ENCODE measurements at regions not wholly inside any gene's neighbourhood (a gene's known extent, or its start where the extent isn't known, plus 50 kb on each side); places are given as distances from the start of the nearest gene placed in this dataset.

DNA sequence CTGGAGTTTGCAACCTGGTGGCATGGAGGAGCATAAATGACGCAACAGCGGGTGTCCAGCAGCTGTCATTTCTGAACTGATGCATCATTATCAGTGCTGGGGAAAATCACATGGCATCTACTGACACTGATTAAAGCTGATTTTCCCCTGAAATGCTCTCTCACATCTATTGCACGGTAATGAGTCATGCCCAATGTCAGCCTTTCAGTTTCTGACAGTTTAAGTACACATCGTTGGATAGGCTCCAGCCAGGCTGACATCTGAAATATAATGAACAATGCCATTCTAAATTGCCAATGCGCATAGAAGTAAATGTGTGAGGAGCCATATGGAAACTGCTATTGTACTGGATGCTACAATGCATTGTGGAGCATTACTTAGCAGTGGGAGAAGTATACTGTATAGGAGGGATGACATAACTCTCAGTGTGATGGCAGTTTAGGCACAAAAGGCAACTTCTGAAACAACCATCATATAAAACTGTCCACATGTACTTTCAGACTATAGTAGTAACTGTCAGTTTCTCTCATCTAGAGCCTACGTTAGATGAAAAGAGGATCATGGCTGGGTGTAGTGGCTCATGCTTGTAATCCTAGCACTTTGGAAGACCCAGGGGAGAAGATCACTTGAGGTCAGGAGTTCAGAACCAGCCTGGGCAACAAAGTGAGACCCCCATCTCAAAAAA lies 389.3 kb upstream of the DMAC1 start:
- DNase-seq: no peak

DNA sequence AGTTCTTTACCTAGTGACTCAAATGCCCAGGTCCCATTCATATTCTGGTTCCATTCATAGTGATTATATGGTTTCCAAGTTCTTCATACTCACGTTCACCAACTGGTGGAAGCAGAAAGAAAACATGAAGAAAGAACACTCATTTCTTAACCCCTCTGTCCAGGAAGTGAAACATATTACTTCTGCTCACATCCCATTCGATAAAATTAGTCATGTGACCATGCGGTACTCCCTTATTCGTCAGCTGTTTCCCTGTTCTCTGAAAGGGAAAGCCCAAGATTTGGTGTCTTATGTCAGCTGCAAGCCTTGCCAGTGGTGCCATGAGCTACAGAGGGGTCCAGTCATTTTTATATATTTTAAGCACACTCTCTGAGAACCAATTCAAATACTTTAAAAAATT lies 387.0 kb upstream of the DMAC1 start:
- no peak for DNase-seq

DNA sequence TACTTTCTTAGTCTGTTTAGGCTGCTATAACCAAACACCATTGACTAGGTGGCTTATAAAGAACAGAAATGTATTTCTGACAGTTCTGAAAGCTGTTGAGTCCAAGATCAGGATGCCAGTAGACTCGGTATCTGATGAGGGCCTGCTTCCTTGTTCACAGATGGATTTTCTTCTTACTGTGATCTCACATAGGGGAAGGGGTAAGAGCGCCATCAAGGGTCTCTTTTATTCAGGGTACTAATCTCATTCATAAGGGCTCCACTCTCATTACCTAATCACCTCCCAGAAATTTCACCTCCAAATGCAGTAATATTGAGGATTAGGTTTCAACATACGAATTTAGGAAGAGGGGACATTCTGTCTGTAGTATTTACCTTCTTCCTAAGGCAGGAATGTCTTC lies 384.0 kb upstream of the DMAC1 start:
- DNase-seq: no peak

DNA sequence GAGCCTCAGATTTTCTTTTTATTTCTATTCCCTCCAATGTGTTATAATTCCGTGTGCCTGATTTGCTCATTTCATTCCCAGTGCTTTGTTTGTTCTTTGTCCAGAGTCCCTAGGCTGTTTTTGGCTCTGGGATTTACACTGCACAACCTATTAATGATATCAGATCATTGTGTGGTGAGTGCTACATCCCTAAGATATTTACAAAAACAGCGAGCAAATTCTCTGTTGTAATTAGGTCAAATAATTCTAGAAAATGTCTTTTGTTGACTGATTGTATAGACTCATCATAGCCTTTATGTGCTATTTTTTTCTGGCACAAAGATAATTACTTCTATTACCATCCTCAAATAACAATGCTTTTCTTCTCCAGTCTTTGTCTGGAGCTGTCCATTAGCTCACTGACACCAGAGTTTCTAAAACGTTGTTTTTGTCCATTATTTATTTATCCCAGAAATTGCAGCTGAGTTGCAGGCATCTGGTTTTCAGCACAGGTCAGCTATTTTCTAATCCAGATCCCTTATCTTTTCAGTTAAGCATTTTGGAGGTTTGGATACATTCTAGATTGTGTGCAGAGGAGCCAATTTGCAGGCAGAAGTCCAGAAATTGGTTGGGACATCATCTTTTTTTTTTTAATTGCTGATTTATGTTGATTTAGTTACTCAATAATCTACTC lies 379.9 kb upstream of the DMAC1 start:
- DNase-seq: no peak

DNA sequence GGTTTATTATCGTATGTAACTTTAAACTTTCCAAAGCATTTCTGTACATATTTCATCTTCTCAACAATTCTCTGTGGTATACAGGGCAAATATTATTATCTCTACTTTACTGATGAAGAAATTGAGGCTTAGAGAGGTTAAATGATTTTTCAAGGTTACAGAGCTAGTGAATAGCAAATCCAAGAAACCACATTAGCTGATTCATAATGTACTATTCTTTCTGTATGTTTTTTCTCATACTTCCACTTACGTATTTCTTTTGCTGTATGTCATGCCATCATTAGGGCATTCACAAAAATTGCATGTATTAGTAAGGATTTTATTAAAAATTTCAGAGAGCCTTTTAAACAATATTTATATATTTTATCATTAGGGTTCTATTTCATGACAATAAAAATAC lies 372.4 kb upstream of the DMAC1 start:
- no peak for DNase-seq

DNA sequence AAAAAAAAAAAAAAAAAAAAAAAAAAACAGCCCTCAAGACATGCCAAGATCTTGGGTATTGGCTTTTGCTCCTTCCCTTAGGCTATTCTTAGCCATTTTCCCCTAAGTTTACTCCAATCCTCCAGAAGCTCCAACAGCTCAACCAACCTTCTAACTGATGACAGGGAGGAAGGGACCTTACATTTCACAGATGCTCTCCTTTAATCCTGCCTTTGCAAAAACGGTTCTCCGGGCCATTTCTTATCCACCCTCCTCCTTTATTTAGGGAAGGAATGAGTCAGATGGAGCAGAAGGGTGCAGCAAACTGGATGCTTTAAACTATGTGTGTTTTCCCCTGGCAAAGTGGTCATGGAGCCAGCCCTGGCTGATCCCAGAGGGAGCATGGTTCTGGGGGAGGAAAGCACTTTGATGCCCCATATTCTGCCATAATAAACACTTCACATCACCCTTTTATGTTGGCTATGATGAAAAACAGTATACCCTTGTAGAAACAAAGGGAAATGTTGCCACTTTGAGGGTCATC lies 369.4 kb upstream of the DMAC1 start:
- no peak for DNase-seq

DNA sequence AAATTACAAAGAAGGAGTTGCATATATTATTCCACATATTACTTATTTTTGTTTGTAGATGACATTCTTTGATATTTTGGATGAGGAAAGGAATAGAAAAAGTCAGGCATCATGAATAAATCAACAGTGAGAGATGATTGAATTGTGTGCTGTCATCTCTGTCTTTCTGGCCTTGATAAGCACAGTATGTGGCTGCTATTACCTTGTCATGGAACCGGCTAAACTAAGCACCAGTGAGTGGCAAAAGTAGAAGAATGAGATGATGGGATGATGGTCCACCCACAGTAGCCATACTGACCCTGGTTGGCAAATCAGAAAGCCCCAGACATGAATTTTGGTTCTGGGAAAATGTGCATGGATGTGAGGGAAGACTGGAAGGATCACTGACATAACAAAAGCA lies 361.2 kb upstream of the DMAC1 start:
- no peak for DNase-seq

DNA sequence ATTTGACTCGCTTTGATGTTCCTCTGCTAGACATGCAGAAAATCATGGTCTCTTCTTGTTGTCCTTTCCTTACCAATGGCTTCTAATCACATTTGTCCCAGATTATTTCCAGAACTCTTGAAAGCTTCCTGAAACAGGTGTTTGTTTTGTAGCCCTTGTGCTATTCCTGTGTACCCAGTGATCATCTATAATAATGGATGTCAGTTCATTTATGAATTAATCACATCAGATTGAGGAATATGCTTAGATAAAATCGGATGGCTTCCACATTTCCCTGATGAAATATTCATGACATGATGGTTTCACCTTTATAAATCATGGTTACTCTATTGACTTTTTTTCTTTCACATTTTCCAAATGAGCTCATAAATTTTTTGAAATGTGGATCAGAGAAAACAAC lies 359.0 kb upstream of the DMAC1 start:
- no peak for DNase-seq

DNA sequence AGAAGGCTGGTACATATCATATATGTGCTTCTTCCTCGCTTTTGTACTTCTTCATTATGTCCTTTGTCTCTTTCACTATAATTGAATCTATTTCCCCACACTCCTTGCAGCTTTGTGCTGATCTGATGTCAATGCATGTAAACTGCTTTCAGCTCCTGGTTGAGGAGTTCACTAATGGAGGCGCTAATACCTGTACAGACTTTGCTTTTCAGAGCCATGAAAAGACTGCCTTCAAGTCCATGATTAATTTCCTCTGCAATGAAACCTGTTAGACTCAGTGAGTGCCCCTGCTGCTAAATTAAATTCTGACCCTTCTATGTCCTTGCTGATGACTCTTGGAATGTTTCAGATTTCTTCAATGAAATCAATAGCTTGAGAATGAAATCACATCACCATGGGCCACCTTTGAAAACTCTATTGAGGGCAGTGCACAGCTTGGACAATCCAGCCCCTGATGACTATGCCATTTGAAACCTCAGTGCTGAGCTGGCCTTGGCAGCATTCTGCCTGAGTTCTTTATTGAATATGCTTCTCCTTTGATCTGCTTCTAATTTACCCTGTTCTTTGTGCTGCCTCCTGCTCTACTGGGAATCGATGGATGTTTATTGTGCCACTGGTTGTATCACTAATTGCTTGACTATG lies 358.2 kb upstream of the DMAC1 start:
- DNase-seq: no peak

DNA sequence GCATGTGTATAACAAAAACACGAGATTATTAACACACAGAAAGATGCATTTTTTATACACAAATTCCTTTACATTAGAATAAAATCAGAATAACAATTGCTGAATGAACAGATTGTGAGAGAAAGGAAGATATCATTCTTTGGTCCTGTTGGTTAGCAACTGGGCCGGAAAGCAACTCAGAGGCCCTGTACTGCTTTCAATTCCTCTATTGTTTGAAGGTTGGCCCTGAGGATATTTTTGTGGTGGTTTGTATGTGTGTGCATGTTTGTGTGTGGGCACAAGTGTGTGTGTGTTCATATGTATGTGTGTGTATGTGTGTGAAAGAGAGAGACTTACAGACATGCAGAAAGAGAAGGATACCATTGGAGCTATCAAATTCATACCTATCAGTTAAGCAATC lies 356.8 kb upstream of the DMAC1 start:
- DNase-seq: no peak

DNA sequence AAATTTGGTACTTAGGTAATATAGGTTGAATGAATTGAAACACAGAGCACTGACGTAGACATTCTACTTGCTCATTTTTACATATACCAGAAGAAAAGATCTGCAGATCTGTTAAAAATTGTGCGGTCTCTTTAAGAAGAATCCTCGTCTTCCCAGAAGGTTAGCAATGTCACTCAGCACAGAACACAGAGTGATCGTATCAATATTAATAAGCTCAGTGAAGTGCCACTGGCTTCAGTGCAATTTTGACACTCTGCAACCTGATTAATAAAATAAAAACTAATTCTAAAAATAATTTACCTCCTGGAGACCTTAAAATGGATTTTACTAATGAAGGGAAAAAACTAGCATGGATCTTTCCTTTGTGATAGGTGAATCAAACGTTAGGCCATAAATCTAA lies 356.1 kb upstream of the DMAC1 start:
- no peak for DNase-seq

DNA sequence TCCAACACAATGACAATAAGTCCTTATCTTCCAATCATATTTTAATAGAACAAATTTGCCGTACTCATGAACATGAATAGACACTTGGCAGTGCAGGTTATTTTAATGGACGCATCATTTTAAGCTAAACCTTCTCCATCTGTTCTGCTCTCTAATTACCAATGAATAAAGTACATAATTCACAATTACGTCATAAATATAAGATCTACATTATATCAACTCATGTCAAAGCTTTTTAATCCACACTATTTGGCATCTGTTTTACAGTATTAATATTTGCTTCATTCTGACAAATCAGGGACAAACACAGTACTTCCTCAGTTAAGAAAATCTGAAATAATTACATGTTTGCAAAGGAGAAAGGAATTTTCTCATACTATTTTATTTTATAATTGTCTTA lies 344.1 kb upstream of the DMAC1 start:
- DNase-seq: no peak

DNA sequence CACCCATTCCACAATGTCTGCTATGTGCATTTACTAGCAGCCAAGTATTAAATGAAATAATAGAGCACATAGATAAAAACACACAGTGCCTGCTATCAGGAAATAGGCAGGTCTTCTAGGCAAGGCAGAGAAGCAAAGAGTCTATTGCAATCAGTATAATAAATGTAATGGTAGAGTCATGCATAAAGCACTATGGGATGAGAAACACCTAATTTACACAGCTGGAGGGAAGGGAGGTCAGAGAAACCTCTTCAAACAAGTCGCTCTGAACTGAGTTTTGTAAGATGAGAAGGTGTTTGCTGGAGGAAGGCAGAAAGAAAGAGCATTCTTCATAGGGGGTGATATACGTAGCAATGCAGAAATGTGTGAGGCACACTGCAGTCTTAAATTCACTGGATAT lies 341.0 kb upstream of the DMAC1 start:
- no peak for DNase-seq

DNA sequence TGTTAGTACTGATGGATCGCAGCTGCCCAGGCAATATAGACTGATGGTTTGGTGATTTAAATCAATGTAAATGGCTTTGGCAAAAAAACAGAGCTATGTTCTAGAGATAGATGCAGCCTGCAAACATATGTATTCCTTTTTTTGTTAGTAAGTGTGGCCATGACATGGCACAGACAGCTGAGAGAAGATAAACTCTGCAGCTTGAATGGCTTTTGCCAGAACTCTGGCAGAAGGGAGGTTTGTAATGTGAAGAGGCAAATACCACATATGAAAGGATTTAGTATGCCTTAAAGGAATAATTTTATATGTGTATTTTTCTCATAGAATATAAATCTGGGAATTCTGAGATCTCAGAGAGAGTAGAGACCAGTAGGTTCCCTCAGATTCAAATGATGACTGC lies 340.2 kb upstream of the DMAC1 start:
- no peak for DNase-seq

DNA sequence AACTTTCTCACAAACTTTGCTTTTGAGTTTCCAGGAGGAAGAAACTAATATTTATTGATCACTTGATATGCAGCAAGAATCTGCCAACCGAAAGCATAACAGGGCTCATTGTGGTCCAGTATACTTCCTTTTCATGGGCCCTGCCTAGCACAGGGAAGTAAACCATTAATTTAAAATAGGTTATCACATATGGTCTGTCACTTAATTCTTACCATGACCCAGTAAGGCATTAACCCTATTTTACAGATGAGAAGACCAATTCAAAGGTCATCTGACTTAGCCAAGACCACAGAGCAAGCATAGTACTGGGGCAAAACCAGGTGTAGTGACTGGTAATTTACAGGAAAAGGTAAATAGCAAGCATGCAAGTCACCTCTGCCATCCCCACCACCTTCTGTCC lies 336.9 kb upstream of the DMAC1 start:
- DNase-seq: no peak

DNA sequence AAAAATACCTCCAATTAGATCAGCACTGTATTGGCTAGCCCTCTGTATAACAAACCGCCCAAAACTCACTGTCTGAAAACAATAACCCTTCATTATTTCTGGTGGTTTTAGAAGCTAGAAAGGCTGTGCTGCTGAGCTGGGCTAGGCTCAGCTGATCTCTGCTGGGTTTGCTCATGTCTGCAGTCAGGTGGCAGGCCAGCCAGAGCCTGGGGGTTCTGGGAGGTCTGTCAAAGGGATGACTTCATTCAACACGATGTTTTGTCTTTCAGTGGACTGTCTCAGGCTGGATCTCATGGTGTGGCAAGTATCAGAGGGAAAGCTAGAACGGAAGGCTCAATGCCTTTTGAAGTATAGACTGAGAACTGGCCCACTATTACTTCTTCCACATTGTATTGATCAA lies 335.1 kb upstream of the DMAC1 start:
- DNase-seq: no peak

DNA sequence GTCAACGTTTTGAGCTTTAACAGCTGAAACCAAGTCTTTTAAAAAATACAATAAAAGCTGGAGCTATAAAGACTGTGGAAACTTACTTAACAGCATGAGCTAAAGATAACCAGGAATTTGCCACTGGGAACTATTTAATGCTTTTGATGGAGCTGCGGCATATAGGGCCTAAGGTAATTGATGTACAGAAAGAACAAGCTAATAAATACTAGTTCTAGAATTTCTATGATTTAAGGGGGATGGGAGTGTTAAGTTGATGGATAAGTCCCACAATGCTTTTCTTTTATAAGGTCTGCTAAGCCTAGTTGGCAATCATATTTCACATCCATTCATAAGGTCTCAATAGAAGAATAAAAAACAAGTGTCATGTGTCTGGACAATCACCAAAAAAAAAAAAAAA lies 334.0 kb upstream of the DMAC1 start:
- no peak for DNase-seq

DNA sequence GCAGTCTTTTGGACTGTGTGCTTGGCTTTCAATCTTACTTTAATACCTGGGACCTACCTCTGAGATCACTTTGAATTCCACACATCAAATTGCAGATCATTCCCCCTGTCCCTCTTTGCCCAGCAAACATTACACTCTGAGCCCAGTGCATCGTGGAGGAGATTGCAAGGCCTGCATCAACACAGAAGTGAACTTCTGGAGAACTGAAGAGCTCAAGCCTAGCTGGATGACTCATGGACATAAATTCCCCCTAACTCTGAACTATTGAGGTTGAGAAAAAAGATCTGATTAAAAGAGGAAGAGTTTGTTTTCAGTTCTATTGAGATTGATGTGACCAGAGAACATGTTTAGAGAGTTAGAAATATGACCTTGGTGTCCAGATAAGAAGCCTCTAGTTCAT lies 316.0 kb upstream of the DMAC1 start:
- no peak for DNase-seq

DNA sequence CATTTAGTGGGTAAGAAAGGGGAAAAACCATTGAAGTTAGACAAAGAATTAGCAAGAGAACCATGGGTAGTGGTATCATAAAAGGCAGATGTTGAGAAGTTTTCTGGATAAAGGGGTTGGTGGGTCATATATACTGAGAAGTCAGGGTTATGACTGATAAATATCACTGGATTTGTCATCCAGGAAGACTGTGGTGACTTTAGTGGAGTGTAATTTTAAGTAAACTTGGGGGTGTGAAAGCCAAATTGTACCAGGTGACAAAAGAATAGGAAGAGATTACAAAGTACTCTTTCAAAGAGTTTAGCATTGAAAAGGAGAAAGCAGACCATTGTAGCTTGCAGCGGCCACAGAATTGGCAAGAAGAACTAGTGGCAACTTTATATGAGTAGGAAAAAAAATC lies 315.2 kb upstream of the DMAC1 start:
- DNase-seq: no peak

DNA sequence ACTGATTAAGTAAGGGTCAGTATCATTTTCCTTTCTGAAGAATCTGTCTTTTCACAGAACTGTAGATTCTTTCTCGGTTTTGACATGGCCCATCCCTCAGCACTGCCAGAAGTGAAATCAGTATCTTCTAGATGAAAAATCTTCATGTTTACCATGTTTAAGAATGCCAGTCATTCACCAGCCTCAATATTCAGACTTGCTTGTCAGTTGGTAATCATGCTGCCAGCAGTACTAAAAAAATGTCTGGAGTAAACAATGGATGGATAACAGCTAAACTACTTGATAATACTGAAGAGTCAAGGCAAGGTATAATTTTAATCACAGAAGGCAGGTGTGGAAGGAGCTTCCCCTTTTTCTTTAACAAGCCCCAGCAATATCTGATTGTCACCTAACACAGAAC lies 306.8 kb upstream of the DMAC1 start:
- no peak for DNase-seq

DNA sequence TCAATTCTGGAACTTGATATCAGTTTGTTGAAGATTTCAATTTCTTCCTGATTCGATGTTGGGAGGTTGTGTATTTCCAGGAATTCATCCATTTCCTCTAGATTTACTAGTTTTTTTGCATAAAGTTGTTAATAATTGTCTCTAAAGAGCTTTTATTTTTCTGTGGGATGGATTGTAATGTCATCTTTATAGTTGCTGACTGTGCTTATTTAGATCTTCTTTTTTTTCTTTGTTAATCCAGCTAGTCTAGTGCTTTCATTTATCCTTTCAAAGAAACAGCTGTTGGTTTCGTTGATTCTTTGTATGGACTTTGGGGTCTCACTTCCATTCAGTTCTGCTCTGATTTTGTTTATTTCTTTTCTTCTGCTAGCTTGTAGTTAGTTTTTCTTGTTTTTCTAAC lies 302.0 kb upstream of the DMAC1 start:
- no peak for DNase-seq

DNA sequence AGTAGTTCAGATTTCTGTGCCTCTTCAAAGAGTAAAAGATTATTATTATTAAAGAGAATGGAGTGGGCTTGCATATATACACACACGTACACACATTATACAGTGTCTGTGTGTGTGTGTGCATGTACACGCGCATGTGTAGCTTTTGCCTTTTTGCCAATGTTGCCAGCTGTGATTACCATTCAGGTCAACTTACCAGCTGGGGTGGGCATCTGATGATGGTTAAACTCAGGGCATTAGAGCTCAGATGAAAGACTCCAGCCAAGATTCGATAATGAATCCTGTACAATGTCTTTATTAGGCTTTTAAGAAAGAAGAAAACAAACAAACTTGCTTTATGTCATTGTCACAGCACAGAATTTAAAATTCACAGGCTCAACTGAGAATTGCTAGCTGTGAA lies 296.5 kb upstream of the DMAC1 start:
- no peak for DNase-seq

DNA sequence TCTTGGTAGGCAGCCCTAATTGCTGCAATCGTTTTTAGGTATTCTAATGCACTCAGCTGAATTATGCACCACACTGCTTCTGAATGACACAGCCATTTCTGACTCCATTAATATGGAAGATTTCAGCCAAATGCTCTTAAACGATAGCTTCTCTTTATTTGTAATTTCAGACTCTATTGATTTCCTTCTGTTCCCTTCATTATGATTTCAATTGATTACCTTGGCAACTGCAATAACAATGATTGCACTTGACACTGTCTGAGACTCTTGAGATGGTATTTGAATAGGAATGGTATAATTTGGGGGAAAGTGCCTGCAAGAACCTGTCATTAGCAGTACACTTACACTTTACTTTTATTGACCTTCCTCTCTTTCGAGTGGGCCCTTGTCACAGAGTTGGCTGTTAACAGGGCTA lies 296.1 kb upstream of the DMAC1 start:
- DNase-seq: no peak

DNA sequence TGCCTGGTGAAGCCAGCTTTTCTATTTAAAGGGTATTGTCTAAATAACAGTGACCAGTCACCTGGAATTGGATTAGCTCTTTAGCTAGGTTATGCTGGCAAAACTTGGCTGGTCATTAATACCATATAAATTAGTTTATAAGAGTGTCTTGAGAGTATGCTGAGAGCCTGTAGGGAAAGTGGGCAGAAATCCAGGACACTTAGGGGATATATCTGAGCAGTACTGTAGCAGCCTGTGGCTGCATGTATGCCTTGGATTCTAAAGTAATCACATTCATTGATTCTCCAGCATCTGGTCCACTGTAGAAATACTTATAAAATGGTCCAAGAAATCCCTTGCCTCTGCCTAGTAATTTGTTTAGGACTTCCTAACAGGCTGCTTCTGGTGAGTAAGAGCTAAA lies 288.9 kb upstream of the DMAC1 start:
- DNase-seq: no peak

Measured in right kidney (tissue), 1 donor.